GM19238 (cell line): ENCODE measurements at regions not wholly inside any gene's neighbourhood (a gene's known extent, or its start where the extent isn't known, plus 50 kb on each side); places are given as distances from the start of the nearest gene placed in this dataset.

Experiments used
- DNase-seq: peaks from one replicate; pipeline ENCODE4 v3.0.0; 2011; ENCODE audit warnings: low spot score; ENCODE audit not compliant: insufficient read length

GRCh38 chr3:106806964-106807363 lies 570.3 kb upstream of the CCDC54 start:
- DNase-seq: no peak

- no peak for DNase-seq
Observed at GRCh38 chr3:106809041-106809440, 568.2 kb upstream of the CCDC54 start.

DNA sequence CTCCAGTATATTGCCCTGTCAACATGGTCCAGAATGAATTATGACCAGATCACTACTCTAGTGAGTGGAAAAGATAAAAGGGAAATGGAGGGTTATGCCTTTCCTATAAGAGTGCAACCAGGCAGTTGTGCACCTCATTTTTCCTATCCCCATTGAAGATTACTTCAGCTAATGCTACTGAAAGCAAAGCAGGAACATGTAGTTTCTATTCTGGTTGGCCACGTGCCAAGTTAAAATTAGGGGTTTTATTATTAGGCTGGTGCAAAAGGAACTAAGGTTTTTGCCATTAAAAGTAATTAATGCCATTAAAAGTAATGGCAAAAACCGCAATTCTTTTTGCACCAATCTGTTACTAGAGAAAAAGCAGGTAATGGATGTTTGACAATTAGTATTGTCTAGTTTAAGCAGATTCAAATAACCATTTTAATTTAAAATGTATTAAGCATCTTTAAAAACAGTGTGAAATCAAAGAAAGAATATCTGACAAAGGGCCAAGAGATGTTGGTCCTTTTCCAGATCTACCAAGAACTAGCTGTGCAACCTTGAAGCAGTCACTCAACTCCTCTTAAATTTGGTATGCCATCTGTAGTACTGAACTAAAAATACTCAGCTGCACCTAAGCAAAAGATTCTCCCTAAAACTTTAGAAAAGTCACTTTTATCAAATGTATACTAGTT lies 567.5 kb upstream of the CCDC54 start:
- DNase-seq: no peak

GRCh38 chr3:106810300-106810875 lies 566.9 kb upstream of the CCDC54 start:
- no peak for DNase-seq

DNA sequence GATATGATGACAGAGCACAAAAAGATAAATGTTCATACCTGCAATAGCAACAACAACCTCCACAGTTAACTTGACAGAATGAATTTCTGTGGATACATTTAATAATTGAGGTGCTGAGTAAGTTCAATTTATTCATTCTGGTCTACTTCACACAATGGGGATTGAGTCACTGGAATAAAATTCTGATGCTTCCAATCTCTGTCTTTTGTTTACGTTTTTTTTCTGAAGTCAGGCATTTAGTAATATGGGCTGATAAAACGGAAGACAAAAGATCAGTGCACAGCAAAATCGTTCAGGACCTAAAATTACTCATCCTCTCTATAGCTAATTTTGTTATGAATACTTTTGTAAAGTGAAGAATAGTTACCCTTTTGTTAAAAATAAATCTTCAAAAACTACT lies 565.9 kb upstream of the CCDC54 start:
- DNase-seq: no peak

DNA sequence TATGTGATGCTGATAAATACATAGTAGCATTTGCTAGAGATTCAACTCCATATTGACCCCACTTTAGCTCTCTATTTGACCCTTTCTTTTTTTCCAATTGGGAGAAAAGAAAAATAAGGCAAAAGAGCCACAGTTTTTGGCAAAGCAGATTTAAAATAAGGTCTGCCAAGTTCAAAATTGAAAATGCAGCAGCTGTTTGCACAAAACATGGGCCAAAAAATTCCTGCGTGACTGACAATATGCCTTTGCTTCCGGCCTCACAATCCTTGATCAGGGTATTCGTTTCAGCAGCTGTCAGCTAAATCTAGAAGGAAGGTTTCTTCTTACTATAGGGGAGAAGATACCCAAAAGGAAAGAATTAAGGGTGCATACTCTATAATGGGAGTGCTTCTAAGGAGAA lies 563.5 kb upstream of the CCDC54 start:
- no peak for DNase-seq

DNA sequence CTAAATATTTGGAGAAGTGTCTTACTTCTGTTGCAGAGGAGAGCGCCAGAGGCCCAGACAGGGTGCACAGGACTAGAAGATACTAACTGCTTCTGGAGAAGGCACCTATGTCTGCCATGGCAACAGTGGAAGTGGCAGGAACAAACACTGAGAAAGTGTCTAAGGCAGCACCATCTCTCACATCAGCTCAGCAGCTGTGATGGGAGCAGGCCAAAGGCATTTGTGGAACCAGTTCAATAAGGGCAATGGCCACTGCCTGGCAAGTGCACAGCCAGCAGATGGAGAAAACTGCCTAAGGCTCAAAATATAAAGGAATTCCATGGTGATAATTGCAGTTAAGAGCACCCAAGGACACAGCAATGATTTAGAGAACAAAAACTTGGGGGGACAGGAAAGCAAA lies 563.0 kb upstream of the CCDC54 start:
- DNase-seq: no peak

- no peak for DNase-seq
Observed at GRCh38 chr3:106816838-106817237, 560.4 kb upstream of the CCDC54 start.

- no peak for DNase-seq
Observed at GRCh38 chr3:106817706-106818105, 559.5 kb upstream of the CCDC54 start.

- DNase-seq: no peak
Observed at GRCh38 chr3:106819440-106819839, 557.8 kb upstream of the CCDC54 start.

DNA sequence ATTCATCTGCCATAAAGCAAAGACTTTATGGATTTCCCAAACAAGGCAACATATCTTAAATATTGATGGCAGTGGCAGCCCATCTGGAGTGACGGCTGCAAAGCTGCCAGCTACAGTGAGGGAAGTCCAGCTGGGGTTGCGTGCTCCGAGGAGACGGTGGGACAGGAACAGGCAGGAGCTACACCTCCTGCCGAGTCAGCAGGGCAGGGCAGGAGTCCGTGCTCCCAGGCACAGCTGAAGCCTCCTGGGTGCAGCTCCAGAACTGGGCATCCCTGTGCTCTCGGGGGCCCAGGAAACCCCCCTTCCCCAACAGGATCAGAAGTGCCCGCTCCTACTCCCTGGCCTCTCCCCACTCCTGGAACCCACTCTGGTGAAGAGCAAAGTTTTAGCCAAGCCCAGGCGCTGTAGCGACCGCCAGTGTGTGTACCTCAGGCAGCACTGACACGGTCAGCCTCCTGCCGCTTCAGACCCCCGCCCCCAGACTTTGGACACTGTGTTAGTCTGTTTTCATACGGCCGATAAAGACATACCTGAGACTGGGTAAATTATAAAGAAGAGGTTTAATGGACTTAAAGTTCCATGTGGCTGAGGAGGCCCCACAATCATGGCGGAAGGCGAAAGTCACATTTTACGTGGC lies 556.4 kb upstream of the CCDC54 start:
- DNase-seq: no peak

- DNase-seq: no peak
Observed at GRCh38 chr3:106821801-106822200, 555.4 kb upstream of the CCDC54 start.

DNA sequence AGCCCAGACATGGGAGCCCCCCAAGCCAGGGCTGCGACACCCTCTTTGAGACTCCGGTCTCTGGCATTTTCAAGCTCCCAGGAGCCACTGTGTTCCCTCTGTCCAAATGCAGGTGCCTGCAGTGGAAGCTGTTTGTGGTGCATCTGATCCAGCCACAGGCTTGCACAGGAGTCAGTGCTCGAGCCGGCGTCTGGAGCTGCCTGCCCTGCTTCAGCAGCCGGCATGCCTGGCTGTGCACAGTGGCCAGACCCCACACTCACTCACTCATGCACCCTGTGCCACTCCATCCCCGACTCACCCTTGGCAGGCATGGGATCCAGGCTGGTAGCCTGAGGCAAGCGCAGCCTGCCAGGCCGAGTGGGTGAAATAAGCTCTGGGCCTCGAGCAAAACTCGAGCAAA lies 555.0 kb upstream of the CCDC54 start:
- DNase-seq: no peak

DNA sequence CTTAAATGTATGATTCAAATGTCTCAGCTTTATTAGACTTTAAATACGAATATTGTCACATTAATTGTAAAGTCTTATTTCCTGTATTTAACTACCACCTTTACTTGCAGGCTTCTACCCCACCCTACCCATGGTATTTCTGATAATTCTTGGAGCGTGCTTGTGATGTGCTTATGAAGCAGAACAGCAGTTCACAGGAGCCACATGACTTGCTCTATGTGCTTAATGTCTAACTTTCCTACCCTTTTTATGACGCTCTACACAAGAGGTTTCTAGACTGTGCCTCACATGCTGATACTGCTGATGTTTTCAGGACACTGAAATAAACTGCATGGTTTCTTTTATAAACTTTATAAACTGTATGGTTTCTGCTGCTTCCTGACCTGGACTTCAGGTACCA lies 553.5 kb upstream of the CCDC54 start:
- DNase-seq: no peak

- no peak for DNase-seq
Observed at GRCh38 chr3:106824856-106825255, 552.4 kb upstream of the CCDC54 start.

DNA sequence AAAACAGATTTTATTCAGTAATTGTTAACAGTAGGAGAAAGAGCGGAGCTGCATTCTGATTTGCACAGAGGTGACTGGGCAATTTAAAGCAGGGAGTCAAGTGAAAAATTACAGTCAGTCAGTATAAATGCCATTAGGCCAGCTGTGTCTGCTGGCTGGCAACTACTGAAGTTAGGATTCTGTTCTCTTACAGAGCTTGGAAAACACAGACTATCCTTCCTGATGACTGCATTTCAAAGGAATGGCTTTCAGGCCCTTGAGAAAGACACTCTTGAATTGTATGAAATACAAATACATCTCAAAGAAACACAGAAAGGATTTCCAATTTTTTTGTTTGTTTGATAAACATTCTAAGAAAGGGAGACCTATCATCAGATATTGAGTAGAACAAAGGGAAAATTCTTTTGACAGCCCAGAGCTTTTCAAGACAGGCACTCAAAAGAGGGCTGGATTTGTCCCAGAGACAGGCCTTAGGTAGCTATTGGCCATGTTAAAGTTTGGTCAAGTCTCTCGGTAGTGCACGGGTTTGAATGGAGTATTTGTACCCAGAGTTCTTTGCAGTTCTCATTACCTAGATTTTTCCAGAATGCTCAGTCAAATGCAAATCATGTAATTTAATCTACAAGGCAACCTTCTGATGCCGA lies 551.2 kb upstream of the CCDC54 start:
- DNase-seq: no peak

- DNase-seq: no peak
Observed at GRCh38 chr3:106826791-106827311, 550.4 kb upstream of the CCDC54 start.

DNA sequence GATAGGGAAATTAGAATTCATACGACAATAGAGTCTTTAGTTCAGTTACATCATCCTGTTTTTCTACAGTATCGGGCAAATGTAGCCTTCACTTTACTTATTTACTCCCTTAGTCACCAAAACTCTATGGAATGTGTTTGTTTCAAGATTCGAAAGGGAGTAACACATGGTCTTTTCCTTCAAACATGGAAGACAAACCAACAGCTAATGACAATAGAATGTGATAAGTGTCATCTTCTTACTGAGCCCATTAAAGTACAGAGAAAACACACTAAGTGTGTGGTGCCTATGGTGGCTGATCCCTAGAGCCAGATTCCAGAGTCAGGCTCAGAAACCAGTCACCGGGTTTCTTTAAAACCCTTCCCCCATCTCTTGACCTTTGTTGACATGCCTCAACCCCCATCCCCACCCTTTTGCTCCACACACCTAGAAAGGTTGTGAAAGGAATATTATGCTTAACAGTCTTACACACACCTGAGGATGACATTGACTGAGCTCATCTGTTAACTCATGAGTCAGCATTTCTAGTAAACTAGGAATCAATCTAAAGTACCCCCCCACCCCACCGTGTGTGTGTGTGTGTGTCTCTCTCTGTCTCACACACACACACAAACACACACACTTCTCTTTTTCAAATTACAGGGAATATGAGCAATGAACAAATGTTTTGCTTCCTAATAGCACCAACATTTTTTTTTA lies 549.6 kb upstream of the CCDC54 start:
- DNase-seq: no peak

DNA sequence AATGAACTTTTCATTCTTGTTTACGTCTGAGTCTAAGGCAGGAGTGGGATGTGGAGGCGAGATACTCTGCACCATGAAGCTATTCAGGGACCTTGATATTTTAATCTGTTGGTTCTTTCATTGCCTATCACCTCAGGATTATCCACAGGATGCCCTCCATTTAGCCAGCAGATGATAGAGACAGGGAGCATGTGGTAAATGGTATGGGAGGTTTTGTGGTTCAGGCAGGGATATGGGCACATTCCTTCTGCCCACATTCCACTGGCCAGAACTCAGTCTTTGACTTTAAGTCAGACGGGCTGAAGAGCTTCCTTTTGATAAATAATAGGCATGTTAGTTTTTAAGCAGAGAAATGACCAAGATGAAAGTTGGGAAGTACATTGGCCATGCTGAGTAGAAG lies 548.0 kb upstream of the CCDC54 start:
- DNase-seq: no peak

GRCh38 chr3:106830334-106830733 lies 546.9 kb upstream of the CCDC54 start:
- no peak for DNase-seq

- DNase-seq: no peak
Observed at GRCh38 chr3:106836906-106837305, 540.3 kb upstream of the CCDC54 start.

DNA sequence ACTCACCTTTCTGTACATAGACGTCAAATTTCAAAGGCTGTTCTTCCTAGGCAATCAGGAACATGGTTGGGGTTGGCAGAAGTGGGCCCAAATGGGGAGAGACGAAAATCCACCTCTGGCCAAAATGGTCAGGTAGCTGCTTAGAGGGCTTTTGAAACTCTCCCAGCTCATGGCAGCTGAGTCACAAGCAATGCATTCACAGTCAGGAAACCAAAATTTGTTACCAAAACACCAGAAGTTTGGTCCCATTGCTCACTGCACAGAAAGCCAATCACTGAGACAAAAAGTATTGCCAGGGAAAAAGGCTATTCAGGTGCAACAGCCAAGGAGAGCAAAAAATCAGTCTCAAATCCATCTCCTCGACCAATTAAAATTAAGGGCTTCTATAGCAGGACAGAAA lies 539.6 kb upstream of the CCDC54 start:
- DNase-seq: no peak
